NOMO-1 (cell line): ENCODE measurements at regions not wholly inside any gene's neighbourhood (a gene's known extent, or its start where the extent isn't known, plus 50 kb on each side); places are given as distances from the start of the nearest gene placed in this dataset.
"Not testable (repeated sequence)": the region's sequence is repeated elsewhere in the genome, so short reads cannot be mapped to it uniquely, and the experiment has no call there.

Experiments
- DNase-seq, 2 experiments: peaks; one replicate each; lab custom pipeline; 2025; ENCODE audit not compliant: unreplicated experiment in 2 of 2; lab: John Stamatoyannopoulos, UW

DNA sequence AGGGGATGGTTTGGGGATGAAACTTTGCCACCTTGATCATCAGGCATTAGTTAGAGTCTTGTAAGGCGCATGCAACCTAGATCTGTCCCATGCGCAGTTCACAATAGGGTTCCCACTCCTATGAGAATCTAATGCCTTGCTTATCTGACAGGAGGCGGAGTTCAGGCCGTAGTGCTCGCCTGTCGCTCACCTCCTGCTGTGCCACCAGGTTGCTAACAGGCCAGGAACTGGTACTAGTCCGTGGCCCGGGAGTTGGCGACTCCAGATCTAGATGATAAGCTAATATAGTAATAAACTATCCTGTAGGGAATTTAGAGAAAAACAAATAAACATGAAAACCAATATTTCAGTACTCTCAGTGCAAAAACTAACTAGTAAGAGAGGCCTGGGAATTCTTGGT lies 155.4 kb upstream of the ANO5 start:
- DNase-seq = no peak

DNA sequence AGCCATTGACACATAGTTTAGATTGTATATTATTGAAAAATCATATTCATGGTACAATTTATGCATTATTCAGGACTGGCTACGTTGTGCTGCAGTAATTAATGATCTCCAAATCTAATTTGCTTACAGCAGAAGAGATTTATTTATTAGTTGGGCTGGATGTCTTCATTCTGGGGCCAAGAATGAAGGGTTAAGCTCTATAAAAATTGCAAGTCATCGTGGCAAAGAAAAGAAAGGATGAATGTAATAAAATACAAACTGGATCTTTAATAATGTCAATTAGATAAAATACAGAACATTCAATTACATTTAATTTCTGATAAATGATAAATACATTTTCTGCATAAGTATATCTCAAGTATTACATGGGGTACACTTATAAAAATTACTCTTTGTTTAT lies 151.8 kb upstream of the ANO5 start:
- no peak for DNase-seq

DNA sequence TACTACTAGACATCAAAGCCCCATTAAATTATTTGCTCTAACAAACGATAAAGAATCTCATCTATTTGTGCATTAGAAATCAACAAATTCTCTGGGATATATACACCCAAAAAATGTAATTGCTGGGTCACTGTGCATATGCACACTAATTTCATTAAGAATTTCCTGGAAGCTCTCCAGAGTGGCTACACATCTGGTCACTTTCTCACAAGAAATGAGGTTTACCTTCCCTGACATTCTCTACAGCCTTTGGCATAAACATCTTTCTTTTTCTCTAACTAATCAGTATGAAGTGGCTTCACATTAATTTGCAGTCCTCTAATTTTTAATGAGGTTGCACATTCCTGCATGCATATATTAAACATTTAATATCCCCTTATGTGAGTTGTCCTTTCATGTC lies 150.8 kb upstream of the ANO5 start:
- DNase-seq = no peak

DNA sequence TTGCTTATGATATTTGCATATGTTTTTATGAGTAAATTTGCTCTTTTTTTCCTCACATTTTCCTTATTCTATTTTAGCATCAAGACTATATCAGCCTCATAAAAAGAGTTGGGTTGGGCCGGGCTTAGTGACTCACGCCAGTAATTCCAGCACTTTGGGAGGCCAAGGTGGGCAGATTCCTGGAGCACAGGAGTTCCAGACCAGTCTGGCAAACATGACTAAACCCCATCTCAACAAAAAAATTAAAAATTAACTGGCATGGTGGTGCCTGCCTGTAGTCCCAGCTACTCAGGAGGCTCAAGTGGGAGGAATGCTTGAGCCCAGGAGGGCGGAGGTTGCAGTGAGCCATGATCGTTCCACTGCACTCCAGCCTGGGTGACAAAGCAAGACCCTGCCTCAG lies 148.8 kb upstream of the ANO5 start:
- no peak for DNase-seq

DNA sequence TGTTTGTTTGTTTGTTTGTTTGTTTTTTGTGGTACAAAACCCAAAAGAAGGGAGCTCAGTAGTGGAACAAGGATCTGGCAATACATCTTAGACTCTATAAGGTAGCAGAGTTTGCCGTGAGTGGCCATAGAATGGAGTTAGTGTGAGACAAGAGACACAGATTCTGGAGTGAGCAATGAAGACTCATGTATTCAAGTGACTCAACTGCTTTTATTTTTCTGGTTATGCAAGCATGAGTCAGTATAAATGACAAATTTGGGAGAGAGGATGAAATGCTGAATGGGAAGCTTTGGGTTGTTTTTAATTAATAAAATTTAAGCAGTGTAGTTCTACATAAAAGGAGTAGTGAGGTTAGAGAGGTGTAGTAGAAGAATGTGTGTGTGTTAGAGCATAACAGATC lies 143.6 kb upstream of the ANO5 start:
- DNase-seq = no peak

DNA sequence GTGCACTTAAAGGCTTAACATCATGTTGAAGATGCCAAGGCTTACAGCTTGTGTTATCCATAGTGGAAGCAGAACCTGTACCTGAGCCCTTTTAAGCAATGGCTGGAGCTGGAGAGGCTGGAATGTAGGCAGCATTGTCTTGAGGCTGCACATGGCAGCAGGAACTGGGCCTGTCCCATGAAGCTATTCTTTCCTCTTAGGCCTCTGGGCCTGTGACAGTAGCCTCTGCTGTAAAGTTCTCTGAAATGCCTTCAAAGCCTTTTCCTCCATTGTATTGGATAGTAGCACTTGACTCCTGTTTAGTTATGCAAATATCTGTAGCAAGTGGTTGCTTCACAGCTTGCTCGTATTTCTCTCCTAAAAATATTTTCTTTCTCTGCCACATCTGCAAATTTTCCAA lies 127.4 kb upstream of the ANO5 start:
- no peak for DNase-seq

DNA sequence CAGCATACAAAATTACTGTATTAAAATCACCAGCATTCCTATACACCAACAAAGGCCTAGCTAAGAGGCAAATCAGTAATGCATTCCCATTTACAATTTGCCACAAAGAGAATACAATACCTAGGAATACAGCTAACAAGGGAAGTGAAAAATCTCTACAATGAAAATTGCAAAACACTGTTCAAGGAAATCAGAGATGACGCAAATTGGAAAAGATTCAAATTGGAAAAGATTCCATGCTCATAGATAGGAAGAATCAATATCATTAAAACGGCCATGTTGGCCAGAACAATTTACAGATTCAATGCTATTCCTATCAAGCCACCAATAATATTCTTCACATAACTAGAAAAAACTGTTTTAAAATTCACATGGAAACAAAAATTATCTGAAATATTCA lies 123.0 kb upstream of the ANO5 start:
- no peak for DNase-seq

DNA sequence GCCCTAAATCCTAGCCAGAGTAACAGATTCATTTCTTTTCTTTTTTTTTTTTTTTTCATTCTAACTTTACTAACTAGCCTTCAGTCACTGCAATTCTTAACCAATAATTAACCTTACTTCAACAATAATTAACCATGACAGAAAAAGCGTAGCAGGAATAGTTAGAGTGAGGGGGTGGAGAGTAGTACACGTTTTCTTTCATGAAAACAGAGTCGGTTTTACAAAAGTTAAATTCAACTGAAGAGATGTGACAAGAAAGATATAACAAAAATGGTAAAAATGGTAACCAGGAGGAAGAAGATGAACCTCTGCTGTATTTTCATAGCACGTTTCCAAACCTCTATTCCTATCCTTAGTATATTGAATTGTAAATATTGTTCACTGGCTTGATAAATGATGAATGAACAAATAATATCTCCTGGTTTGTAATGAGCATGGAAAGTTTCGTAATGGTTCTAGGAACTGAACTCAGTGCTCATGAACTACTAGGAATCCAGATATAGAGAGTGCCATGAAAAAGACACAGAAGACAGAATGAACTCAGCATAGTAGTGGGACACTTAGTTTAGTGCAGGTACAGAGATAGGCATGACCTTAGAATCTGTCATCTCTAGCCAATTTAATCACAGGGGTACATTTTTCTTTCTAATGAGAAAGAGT lies 116.5 kb upstream of the ANO5 start:
- no peak for DNase-seq

DNA sequence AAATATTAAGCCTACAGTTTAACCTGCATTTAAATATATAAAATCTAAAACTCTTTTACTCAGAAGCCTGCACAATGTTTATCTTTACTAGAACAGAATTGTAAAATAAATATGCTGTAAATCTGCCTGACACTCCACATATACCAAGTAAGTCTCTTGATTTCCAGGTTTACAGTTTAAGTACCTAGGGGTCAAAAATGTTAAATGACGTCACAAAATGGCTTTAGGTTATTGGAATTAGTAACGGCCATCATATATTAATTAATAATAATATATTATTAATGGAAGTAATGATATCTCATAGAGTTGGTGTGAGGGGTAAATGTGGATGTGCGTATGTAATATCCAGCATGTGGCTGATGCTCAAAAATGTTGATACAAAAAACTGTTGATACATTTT lies 114.8 kb upstream of the ANO5 start:
- no peak for DNase-seq

DNA sequence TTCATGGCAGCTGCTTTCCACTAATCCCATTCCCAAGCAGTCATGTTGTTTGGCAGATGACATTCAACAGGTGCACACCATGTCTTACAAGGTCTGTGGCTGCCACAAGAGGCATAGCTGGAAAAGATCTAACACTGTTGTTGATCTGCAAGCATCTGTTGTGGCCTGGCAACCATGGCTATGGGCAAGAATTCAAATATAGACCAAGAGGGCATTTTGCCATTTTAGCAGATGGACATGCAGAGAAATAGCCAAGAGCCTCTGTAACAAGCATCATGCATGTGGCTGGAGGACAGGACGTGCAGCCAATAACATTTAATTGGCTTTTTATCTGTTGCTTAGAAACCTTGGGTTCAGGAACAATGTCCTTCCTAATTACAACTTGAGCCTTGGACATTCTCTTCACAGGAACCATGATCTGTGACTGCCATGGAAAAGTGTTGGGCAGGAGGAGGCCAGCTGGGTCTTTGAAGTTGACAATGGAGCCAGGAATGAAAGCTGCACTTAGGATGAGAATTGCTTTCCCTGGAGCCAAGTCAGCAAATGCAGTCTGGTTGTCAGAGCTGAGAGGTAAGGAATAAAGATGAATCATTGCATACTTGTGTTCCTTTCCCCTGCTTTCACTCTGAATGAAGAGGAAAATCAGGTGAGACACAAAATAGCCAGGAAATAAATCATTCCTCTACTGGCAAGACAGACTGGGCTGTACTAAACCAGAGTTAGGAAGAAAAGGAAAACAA lies 113.6 kb upstream of the ANO5 start:
- no peak for DNase-seq

DNA sequence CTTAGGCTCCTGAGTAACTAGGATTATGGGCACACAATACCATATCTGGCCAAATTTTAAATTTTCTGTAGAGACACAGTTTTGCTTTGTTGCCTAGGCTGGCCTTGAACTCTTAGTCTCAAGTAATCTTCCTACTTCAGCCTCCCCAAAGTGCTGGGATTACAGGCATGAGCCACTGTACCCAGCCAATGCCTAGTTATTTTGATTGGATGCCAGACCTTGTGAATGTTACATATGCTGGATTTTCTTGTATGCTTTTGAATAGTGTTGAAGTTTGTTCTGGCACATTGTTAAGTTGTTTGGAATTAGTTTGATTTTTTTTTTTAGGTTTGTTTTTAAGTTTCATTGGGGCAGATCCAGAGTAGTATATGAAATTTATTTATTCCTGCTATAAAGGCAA lies 110.7 kb upstream of the ANO5 start:
- DNase-seq = no peak

DNA sequence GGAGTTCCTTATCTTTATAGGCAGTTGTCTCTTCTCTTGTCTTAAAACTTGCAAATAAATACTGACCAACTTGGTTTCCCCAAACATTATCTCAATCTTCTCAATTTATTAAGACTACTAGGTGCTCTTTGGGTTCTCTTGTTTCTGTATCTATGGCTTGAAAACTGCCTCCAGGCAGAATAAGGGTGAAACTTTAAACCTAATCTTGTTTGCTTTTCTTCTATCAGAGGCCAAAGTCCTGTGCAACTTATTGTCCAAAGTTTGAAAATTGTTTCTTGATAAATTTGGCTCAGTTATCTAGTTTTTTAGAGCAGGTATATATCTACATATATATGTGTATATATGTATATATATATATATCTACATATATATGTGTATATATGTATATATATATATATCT lies 110.1 kb upstream of the ANO5 start:
- DNase-seq = no peak

DNA sequence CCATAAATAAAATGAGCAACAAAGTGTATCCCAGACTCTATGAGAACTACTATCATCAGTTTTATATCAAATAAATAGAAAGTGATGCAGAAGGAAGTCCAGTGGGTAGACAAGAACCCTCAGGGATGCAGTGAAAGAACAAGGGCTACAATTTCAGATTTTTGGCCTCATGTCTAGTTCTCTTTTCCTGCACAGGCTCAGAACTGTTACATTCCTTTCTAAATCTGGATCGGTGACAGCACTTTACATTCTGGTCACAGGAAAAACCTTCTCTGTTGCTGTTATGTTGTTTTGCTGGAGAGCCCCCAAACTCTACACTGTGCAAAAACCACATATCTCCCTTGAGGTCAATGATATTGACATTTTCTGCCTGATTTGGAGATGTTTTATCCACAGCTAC lies 108.8 kb upstream of the ANO5 start:
- no peak for DNase-seq

DNA sequence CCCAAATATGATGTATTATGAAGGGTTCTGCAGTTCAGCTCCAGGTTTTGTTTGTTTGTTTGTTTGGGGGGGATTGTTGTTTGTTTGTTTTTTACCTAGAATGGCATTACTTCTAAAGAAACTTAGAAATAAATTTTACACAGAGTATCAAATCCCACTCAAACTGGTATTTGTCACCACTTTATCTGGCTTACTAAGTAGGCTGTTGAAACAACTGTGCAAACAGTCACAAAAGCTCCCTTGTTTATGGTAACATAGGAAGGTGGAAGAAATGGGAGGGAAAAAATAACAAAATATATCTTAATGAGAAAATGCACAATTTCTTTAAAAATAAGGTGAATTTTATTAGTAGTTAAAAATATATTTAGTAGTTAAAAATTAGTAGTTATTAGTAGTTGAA lies 108.3 kb upstream of the ANO5 start:
- DNase-seq = no peak

DNA sequence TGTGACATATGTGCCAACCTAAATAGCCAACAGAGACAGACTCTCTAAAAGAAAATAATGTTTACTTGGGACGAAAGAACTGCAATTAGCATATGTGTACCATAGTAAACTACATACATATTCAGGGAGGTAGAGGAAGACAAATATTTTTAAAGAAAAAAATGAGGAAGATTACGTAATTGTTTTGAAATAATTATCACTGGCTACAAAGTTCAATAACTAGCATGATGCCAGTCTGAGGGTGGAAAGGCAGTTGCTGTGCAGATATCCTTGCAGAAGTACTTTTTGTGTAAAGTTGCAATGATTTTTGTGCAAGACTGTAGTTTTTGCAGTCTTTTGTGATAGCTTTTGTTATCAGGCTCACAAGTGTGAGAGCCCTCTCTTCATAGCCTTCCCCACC lies 103.3 kb upstream of the ANO5 start:
- no peak for DNase-seq

DNA sequence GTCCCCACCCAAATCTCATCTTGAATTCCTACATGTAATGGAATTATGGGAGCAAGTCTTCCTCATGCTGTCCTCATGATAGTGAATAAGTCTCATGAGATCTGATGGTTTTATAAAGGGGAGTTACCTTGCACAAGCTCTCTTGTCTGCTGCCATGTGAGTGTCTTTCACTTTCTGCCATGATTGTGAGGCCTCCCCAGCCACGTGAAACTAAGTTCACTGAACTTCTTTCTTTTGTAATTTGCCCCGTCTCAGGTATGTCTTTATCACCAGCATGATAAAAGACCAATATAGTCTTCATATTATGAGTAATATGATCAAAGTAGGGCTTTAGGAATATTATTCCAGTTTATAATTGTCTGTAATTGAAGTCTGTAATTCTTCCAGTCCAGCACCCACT lies 86.3 kb upstream of the ANO5 start:
- no peak for DNase-seq

DNA sequence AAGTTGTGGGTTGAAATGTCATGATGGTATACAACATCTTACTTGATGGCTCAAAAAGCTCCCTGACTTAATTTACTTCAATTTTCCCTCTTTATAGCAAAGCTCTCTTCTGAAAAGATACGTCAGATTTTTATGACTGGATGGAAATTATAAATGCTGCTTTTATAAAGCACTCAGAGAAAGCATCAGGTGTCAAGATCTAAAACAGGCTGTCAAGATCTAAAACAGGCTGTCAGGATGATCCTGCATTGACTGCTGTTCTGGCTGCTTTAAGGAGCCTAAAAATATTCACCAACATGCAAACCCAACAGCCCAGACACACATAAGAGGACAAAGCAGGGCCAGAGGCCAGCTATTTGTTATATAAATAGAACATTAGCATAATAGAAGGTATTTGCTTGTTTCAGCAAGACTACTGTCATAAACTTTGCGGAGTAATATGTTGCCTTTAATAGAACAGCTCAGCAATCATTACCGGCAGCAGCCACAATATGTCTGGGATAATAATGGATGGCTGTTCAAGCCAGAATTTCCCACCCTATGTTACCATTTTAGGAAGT lies 77.3 kb upstream of the ANO5 start:
- no peak for DNase-seq

DNA sequence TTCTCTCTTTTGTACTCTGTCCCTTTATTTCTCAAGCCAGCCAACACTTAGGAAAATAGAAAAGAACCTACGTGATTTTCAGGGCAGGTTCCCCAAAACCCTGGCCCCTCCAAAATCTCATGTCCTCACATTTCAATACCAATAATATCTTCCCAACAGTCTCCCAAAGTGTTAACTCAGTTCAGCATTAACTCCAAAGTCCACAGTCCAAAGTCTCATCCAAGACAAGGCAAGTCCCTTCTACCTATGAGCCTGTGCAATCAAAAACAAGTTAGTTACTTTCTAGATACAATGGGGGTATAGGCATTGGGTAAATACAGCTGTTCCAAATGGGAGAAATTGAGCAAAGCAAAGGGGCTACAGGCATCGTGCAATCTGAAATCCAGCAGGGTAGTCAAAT lies 64.9 kb upstream of the ANO5 start:
- not testable (repeated sequence) for DNase-seq

DNA sequence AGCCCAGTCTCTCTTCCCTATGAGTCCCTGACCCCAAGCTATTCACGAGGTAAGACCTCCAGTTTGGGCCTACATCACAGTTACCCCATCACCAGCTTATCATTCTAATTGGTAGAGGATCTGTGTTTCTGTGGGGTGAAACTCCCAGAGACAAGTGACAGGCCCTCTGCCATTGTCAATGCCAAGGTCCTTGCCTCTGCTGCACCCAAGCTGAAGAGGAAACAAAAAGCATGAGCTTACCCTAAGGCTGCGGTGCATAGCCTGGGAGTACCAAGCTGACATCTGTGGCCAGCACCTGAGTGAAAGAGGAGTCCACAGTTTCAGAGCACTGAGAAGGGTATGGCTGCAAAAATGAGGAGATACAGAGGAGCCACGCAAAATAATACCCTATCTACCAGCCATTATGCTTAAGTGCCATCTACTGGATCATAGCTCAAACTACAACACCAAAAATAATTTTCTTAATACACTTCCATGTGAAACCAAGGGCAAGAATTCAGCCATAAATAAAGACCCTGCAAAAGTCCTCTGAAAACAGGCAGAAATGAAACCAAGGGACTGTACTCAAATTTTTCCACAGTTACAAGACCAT lies 62.3 kb upstream of the ANO5 start:
- peak; percentile 2 to 21 for DNase-seq

DNA sequence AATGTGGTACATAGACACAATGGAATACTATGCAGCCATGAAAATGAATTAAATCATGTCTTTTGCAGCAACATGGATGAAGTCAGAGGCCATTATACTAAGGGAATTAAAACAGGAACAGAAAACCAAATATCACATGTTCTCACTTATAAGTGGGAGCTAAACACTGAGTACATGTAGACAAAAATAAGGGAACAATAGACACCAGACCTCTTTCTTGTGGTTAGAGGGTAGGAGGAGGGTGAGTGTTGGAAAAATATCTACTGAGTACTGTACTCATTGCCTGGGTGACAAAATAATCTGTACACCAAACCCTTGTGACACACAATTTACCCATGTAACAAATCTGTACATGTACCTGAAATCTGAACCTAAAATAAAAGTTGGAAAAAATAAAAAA lies 59.1 kb upstream of the ANO5 start:
- DNase-seq = no peak

DNA sequence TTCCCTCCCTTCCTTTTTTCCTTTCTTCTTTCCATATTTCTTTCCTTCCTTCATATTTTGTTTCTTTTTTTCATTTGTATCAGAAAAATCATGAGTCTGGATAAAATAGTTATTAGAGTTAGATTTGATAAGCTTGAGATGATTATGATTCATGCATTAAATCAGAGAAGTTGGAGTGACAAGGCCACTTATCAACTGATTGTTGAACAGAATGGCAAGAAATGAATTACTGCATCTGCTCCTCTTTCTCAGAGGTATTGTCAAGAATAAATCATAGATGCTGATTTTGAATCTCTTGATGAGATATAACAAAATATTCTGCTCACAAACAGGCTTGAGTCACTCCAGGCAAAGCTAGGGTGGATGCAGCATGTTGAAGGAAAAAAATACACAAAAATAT lies 54.6 kb upstream of the ANO5 start:
- no peak for DNase-seq
